ENCODE measurements at regions not wholly inside any gene's neighbourhood (a gene's known extent, or its start where the extent isn't known, plus 50 kb on each side); places are given as distances from the start of the nearest gene placed in this dataset.

- TF ChIP-seq CTCF (IDR thresholded peaks at IDR 0.05) = no peak
- no peak for TF ChIP-seq POLR2A (IDR thresholded peaks at IDR 0.05)
- TF ChIP-seq EP300 (IDR thresholded peaks at IDR 0.05) = no peak
Observed at GRCh38 chr2:173442542-173442941, 87.9 kb downstream of the CDCA7 start.

Data from ovary (tissue), 3 donors.